NCI-H748 (cell line): ENCODE measurements at regions not wholly inside any gene's neighbourhood (a gene's known extent, or its start where the extent isn't known, plus 50 kb on each side); places are given as distances from the start of the nearest gene placed in this dataset.
"Not testable (repeated sequence)": the region's sequence is repeated elsewhere in the genome, so short reads cannot be mapped to it uniquely, and the experiment has no call there.

Experiments
- DNase-seq: peaks from one replicate; lab custom pipeline; 2025; ENCODE audit not compliant: unreplicated experiment; lab: John Stamatoyannopoulos, UW

GRCh38 chr3:152211655-152212054 lies 57.1 kb upstream of the MBNL1 start:
- DNase-seq = no peak

- DNase-seq = no peak
Observed at GRCh38 chr3:152213203-152213602, 55.5 kb upstream of the MBNL1 start.

- DNase-seq = no peak
Observed at GRCh38 chr3:152213938-152214337, 54.8 kb upstream of the MBNL1 start.

- not testable (repeated sequence) for DNase-seq
Observed at GRCh38 chr3:152216960-152217865, 51.5 kb upstream of the MBNL1 start.

GRCh38 chr3:152218602-152219001 lies 50.1 kb upstream of the MBNL1 start:
- DNase-seq = no peak
